Activated T-cell treated with anti-CD3 and anti-CD28 coated beads, Interleukin-2, amount 50 U/mL, for 24 hours (primary cell): ENCODE measurements at regions not wholly inside any gene's neighbourhood (a gene's known extent, or its start where the extent isn't known, plus 50 kb on each side); places are given as distances from the start of the nearest gene placed in this dataset.

ENCODE experiments used
- DNase-seq: peaks from one replicate; pipeline ENCODE4 v3.0.0-alpha.2; 2020
- H3K27ac Mint-ChIP-seq: 2 replicates; pipeline ENCODE4 v1.8.0; 2020; ENCODE audit warnings: mild to moderate bottlenecking, mixed read lengths
- H3K27me3 Mint-ChIP-seq: 2 replicates; pipeline ENCODE4 v1.8.0; 2020; ENCODE audit warnings: mixed read lengths
- H3K36me3 Mint-ChIP-seq: 2 replicates; pipeline ENCODE4 v1.8.0; 2020; ENCODE audit warnings: low read depth, mixed read lengths
- H3K4me1 Mint-ChIP-seq: 2 replicates; pipeline ENCODE4 v1.8.0; 2020; ENCODE audit warnings: low read depth, mixed read lengths
- H3K4me3 Mint-ChIP-seq: 2 replicates; pipeline ENCODE4 v1.8.0; 2020; ENCODE audit warnings: mild to moderate bottlenecking, moderate library complexity, mixed read lengths
- H3K9me3 Mint-ChIP-seq: 2 replicates; pipeline ENCODE4 v1.8.0; 2020; ENCODE audit warnings: mixed read lengths

- Mint-ChIP-seq H3K27ac (no peak overlapping the region), H3K27me3 (no peaks in the 10 kb centered on the region), H3K4me1 (no peaks in the 10 kb centered on the region), H3K4me3 (no peak overlapping the region), H3K36me3 (no peaks in the 10 kb centered on the region), H3K9me3 (peaks cover 3% of the 10 kb centered on the region)
- no peak for DNase-seq
These were observed 280.3 kb upstream of the JARID2 start for GRCh38 chr6:14965424-14966075.

GRCh38 chr6:14966096-14966905 lies 279.6 kb upstream of the JARID2 start:
- no peak overlapping the region for H3K4me3 Mint-ChIP-seq
- no peaks in the 10 kb centered on the region for H3K36me3 Mint-ChIP-seq
- H3K27me3 Mint-ChIP-seq: no peaks in the 10 kb centered on the region
- H3K9me3 Mint-ChIP-seq: peaks cover 3% of the 10 kb centered on the region
- no peak overlapping the region for H3K27ac Mint-ChIP-seq
- DNase-seq: no peak
- no peaks in the 10 kb centered on the region for H3K4me1 Mint-ChIP-seq

GRCh38 chr6:14966906-14967711 lies 278.8 kb upstream of the JARID2 start:
- DNase-seq: no peak
- Mint-ChIP-seq H3K9me3 (peaks cover 3% of the 10 kb centered on the region), H3K27ac (no peak overlapping the region), H3K36me3 (no peaks in the 10 kb centered on the region), H3K27me3 (no peaks in the 10 kb centered on the region), H3K4me1 (no peaks in the 10 kb centered on the region), H3K4me3 (no peak overlapping the region)

GRCh38 chr6:14968056-14968637 lies 277.7 kb upstream of the JARID2 start:
- Mint-ChIP-seq H3K4me3 (no peak overlapping the region), H3K27ac (no peak overlapping the region), H3K27me3 (no peaks in the 10 kb centered on the region), H3K4me1 (no peaks in the 10 kb centered on the region), H3K9me3 (peaks cover 3% of the 10 kb centered on the region), H3K36me3 (no peaks in the 10 kb centered on the region)
- no peak for DNase-seq

- H3K27me3 Mint-ChIP-seq: no peaks in the 10 kb centered on the region
- no peaks in the 10 kb centered on the region for H3K36me3 Mint-ChIP-seq
- H3K27ac Mint-ChIP-seq: no peak overlapping the region
- H3K4me3 Mint-ChIP-seq: no peak overlapping the region
- peaks cover 3% of the 10 kb centered on the region for H3K9me3 Mint-ChIP-seq
- H3K4me1 Mint-ChIP-seq: no peaks in the 10 kb centered on the region
- no peak for DNase-seq
These were observed 276.7 kb upstream of the JARID2 start for GRCh38 chr6:14969126-14969525.

- peaks cover 3% of the 10 kb centered on the region for H3K9me3 Mint-ChIP-seq
These were observed 273.3 kb upstream of the JARID2 start for GRCh38 chr6:14972379-14973067.

GRCh38 chr6:14974372-14974771 lies 271.5 kb upstream of the JARID2 start:
- Mint-ChIP-seq H3K27me3 (no peaks in the 10 kb centered on the region), H3K9me3 (no peaks in the 10 kb centered on the region), H3K4me3 (no peak overlapping the region), H3K27ac (no peak overlapping the region), H3K4me1 (peaks cover 7% of the 10 kb centered on the region), H3K36me3 (no peaks in the 10 kb centered on the region)
- DNase-seq: no peak

More at GRCh38 chr6:14972379-14973067, 273.3 kb upstream of the JARID2 start:
- H3K36me3 Mint-ChIP-seq: no peaks in the 10 kb centered on the region
- H3K27ac Mint-ChIP-seq: no peak overlapping the region
- H3K27me3 Mint-ChIP-seq: no peaks in the 10 kb centered on the region
- H3K4me1 Mint-ChIP-seq: peaks cover 7% of the 10 kb centered on the region
- DNase-seq: no peak
- H3K4me3 Mint-ChIP-seq: no peak overlapping the region

GRCh38 chr6:14974792-14975470 lies 270.9 kb upstream of the JARID2 start:
- H3K9me3 Mint-ChIP-seq: no peaks in the 10 kb centered on the region
- H3K36me3 Mint-ChIP-seq: no peaks in the 10 kb centered on the region
- no peak overlapping the region for H3K4me3 Mint-ChIP-seq
- H3K4me1 Mint-ChIP-seq: peaks cover 7% of the 10 kb centered on the region
- H3K27me3 Mint-ChIP-seq: no peaks in the 10 kb centered on the region
- no peak overlapping the region for H3K27ac Mint-ChIP-seq
- no peak for DNase-seq

- no peak for DNase-seq
- Mint-ChIP-seq H3K36me3 (no peaks in the 10 kb centered on the region), H3K27ac (no peak overlapping the region), H3K9me3 (no peaks in the 10 kb centered on the region), H3K4me1 (peaks cover 7% of the 10 kb centered on the region), H3K4me3 (no peak overlapping the region), H3K27me3 (no peaks in the 10 kb centered on the region)
These were observed 270.4 kb upstream of the JARID2 start for GRCh38 chr6:14975471-14975817.

GRCh38 chr6:14977747-14978382 lies 268.0 kb upstream of the JARID2 start:
- H3K27ac Mint-ChIP-seq: no peak overlapping the region
- no peak for DNase-seq
- no peaks in the 10 kb centered on the region for H3K36me3 Mint-ChIP-seq
- H3K9me3 Mint-ChIP-seq: no peaks in the 10 kb centered on the region
- H3K4me1 Mint-ChIP-seq: peaks cover 10% of the 10 kb centered on the region
- peaks cover 4% of the 10 kb centered on the region for H3K27me3 Mint-ChIP-seq
- no peak overlapping the region for H3K4me3 Mint-ChIP-seq

- no peak for DNase-seq
- Mint-ChIP-seq H3K4me1 (peaks cover 6% of the 10 kb centered on the region), H3K4me3 (no peak overlapping the region), H3K36me3 (no peaks in the 10 kb centered on the region), H3K27ac (no peak overlapping the region), H3K9me3 (no peaks in the 10 kb centered on the region), H3K27me3 (peaks cover 12% of the 10 kb centered on the region)
These were observed 263.9 kb upstream of the JARID2 start for GRCh38 chr6:14981960-14982359.

- Mint-ChIP-seq H3K9me3 (no peaks in the 10 kb centered on the region), H3K27ac (no peak overlapping the region), H3K36me3 (no peaks in the 10 kb centered on the region), H3K4me3 (no peak overlapping the region), H3K4me1 (peaks cover 6% of the 10 kb centered on the region), H3K27me3 (peaks cover 12% of the 10 kb centered on the region)
- DNase-seq: no peak
These were observed 262.0 kb upstream of the JARID2 start for GRCh38 chr6:14983599-14984518.

- peaks cover 12% of the 10 kb centered on the region for H3K27me3 Mint-ChIP-seq
- DNase-seq: no peak
- peaks cover 6% of the 10 kb centered on the region for H3K4me1 Mint-ChIP-seq
- H3K9me3 Mint-ChIP-seq: no peaks in the 10 kb centered on the region
- no peak overlapping the region for H3K4me3 Mint-ChIP-seq
- H3K36me3 Mint-ChIP-seq: no peaks in the 10 kb centered on the region
- no peak overlapping the region for H3K27ac Mint-ChIP-seq
These were observed 261.4 kb upstream of the JARID2 start for GRCh38 chr6:14984519-14984853.
